Kidney (tissue), 13 donors: ENCODE measurements at regions not wholly inside any gene's neighbourhood (a gene's known extent, or its start where the extent isn't known, plus 50 kb on each side); places are given as distances from the start of the nearest gene placed in this dataset.
A peak's percentile ranks its signal among the peaks of the same experiment; 100 is the strongest.

Experiments
- DNase-seq, 5 donors: peaks; one replicate each; pipeline ENCODE4 v3.0.0-alpha.2; 2013 to 2020
- FAIRE-seq: peaks from 2 replicates; lab custom pipeline; 2012; peaks lifted over from hg19 to GRCh38; lab: Jason Lieb, UNC
- H3K27ac ChIP-seq, 2 donors: one replicate each; pipeline ENCODE4 v1.7.0; 2013; ENCODE audit warnings: low read depth in 2 of 2, low read length in 2 of 2, inconsistent platforms in 1 of 2
- H3K27me3 ChIP-seq: one replicate; pipeline ENCODE4 v1.7.1; 2013; ENCODE audit warnings: low read length, inconsistent platforms; ENCODE audit not compliant: control insufficient read depth, insufficient read depth
- H3K36me3 ChIP-seq, 3 donors: one replicate each; pipeline versions ENCODE4 v1.7.0 to v1.7.1; 2013; ENCODE audit warnings: low read length in 3 of 3, control low read depth in 1 of 3, inconsistent platforms in 1 of 3; ENCODE audit not compliant: insufficient read depth in 3 of 3, control insufficient read depth in 2 of 3
- H3K4me1 ChIP-seq, 3 donors: one replicate each; pipeline versions ENCODE4 v1.7.0 to v1.7.1; 2013; ENCODE audit warnings: low read length in 3 of 3, inconsistent platforms in 1 of 3, low read depth in 1 of 3; ENCODE audit not compliant: control insufficient read depth in 2 of 3, insufficient read depth in 2 of 3
- H3K4me3 ChIP-seq, 3 donors: one replicate each; pipeline versions ENCODE4 v1.7.0 to v1.8.1; 2013; ENCODE audit warnings: low read length in 3 of 3, control low read depth in 1 of 3, inconsistent platforms in 1 of 3
- H3K9ac ChIP-seq, 3 donors: one replicate each; pipeline versions ENCODE4 v1.7.0 to v1.7.1; 2013; ENCODE audit warnings: low read length in 3 of 3, control low read depth in 1 of 3, inconsistent platforms in 1 of 3
- H3K9me3 ChIP-seq, 3 donors: one replicate each; pipeline versions ENCODE4 v1.7.0 to v1.7.1; 2013; ENCODE audit warnings: low read length in 3 of 3, control low read depth in 1 of 3, inconsistent platforms in 1 of 3; ENCODE audit not compliant: control insufficient read depth in 2 of 3, insufficient read depth in 1 of 3
- intact Hi-C: fragments of 100-400 bp; cut with DNase I; formaldehyde crosslinking; loops from one replicate; pipeline ENCODE4 v1.11.1; 2022
- TF ChIP-seq, protein P1 (sequence below): IDR thresholded peaks from 3 replicates; pipeline ENCODE4 v1.5.1; 2012; ENCODE audit warnings: mild to moderate bottlenecking, moderate library complexity, borderline replicate concordance; ENCODE audit not compliant: insufficient read depth; ENCODE audit errors: extremely low read depth
- donor health status: control.
- donor health status: control.
- donor health status: control.
- donor health status: control.
- donor health status: control.
- donor health status: DM: yes; HTN: yes; CAD: no.
- donor health status: Normal renal cell carcinoma (clear cell type).

- Histone ChIP-seq H3K27me3 (no peaks in the 10 kb centered on the region), H3K9me3 (no peaks in the 10 kb centered on the region), H3K4me1 (peaks cover 0 to 4% (median 2%) of the 10 kb centered on the region in 3 donors), H3K27ac (no peak overlapping the region), H3K4me3 (no peak overlapping the region), H3K9ac (no peak overlapping the region), H3K36me3 (no peaks in the 10 kb centered on the region)
- intact Hi-C loops: no loop called here
- DNase-seq (no peak), FAIRE-seq (no peak)
- TF ChIP-seq, protein P1, sequence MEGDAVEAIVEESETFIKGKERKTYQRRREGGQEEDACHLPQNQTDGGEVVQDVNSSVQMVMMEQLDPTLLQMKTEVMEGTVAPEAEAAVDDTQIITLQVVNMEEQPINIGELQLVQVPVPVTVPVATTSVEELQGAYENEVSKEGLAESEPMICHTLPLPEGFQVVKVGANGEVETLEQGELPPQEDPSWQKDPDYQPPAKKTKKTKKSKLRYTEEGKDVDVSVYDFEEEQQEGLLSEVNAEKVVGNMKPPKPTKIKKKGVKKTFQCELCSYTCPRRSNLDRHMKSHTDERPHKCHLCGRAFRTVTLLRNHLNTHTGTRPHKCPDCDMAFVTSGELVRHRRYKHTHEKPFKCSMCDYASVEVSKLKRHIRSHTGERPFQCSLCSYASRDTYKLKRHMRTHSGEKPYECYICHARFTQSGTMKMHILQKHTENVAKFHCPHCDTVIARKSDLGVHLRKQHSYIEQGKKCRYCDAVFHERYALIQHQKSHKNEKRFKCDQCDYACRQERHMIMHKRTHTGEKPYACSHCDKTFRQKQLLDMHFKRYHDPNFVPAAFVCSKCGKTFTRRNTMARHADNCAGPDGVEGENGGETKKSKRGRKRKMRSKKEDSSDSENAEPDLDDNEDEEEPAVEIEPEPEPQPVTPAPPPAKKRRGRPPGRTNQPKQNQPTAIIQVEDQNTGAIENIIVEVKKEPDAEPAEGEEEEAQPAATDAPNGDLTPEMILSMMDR: no peak
Observed at GRCh38 chr3:178063461-178063860, 472.8 kb upstream of the KCNMB2 start.

DNA sequence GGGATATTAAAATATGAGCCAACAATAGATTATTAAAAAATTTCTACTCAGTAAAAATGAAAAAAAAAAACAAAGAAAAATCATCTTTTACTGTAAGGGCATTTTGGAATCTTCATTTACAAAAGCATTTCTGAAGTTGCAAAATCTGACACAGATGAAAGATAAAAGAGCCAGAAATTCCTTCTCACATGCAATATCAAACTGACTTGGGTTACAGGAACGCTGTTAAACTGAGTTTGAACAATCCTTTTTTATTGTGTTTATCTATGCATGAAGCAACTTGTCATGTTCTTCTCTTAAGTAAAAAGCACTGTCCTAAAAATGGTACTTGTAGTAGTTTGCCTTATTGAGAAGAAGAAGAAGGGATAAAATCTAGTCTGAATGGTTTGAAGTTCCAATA is 468.5 kb upstream of the KCNMB2 start:
- H3K4me3 ChIP-seq: no peak overlapping the region
- H3K4me1 ChIP-seq: no peaks in the 10 kb centered on the region
- TF ChIP-seq, protein P1: no peak
- no peak overlapping the region for H3K27ac ChIP-seq
- FAIRE-seq (no peak), DNase-seq (no peak)
- no peaks in the 10 kb centered on the region for H3K9me3 ChIP-seq
- no peaks in the 10 kb centered on the region for H3K36me3 ChIP-seq
- no peaks in the 10 kb centered on the region for H3K27me3 ChIP-seq
- intact Hi-C loops: no loop called here
- no peak overlapping the region for H3K9ac ChIP-seq

- Histone ChIP-seq H3K4me3 (no peak overlapping the region), H3K9me3 (no peaks in the 10 kb centered on the region), H3K27me3 (no peaks in the 10 kb centered on the region), H3K9ac (no peak overlapping the region), H3K27ac (no peak overlapping the region), H3K36me3 (no peaks in the 10 kb centered on the region), H3K4me1 (peaks cover 0 to 5% (median 0%) of the 10 kb centered on the region in 3 donors)
- TF ChIP-seq, protein P1: no peak
- intact Hi-C loops: no loop called here
- no peak for FAIRE-seq
- DNase-seq: peak in 3 of 5 donors; percentile 33 to 75 (median 68)
Observed at GRCh38 chr3:178072391-178073305, 463.6 kb upstream of the KCNMB2 start.
